Heart right ventricle (tissue), 16 donors: ENCODE measurements at regions not wholly inside any gene's neighbourhood (a gene's known extent, or its start where the extent isn't known, plus 50 kb on each side); places are given as distances from the start of the nearest gene placed in this dataset.

ENCODE experiments used
- ATAC-seq, 8 donors: fragments of 200-7000 bp; cut with Tn5 transposase; one replicate each; pipeline ENCODE4 v1.9.1; 2020; ENCODE audit warnings: mild to moderate bottlenecking in 8 of 8, moderate library complexity in 8 of 8, moderate number of reproducible peaks in 1 of 8
- DNase-seq, 2 donors: peaks; one replicate each; pipeline ENCODE4 v3.0.0-alpha.2; 2020
- H3K27ac ChIP-seq, 10 donors: fragments of 200-600 bp; sonication (generic) in 2 of 10; one replicate each; pipeline versions ENCODE4 v1.5.0 to v1.8.0; 2020 to 2022; ENCODE audit warnings: mild to moderate bottlenecking in 3 of 10
- H3K27me3 ChIP-seq, 7 donors: fragments of 200-600 bp; one replicate each; pipeline ENCODE4 v1.8.0; 2021 to 2022; ENCODE audit warnings: mild to moderate bottlenecking in 2 of 7
- H3K36me3 ChIP-seq, 9 donors: fragments of 200-600 bp; sonication (generic) in 1 of 9; one replicate each; pipeline versions ENCODE4 v1.5.0 to v1.8.0; 2020 to 2022; ENCODE audit warnings: mild to moderate bottlenecking in 2 of 9
- H3K4me1 ChIP-seq, 9 donors: fragments of 200-600 bp; sonication (generic) in 1 of 9; one replicate each; pipeline versions ENCODE4 v1.5.0 to v1.8.0; 2020 to 2022; ENCODE audit warnings: mild to moderate bottlenecking in 4 of 9
- H3K4me3 ChIP-seq, 10 donors: fragments of 200-600 bp; sonication (generic) in 2 of 10; one replicate each; pipeline versions ENCODE4 v1.5.0 to v1.8.0; 2020 to 2022; ENCODE audit warnings: mild to moderate bottlenecking in 7 of 10, moderate library complexity in 2 of 10
- H3K9me3 ChIP-seq, 11 donors: fragments of 200-600 bp in 10 of 11; sonication (generic) in 2 of 11; one replicate each; pipeline versions ENCODE4 v1.5.0 to v1.8.0; 2013 to 2022; ENCODE audit warnings: mild to moderate bottlenecking in 2 of 11, control low read depth in 1 of 11, moderate library complexity in 1 of 11
- CTCF ChIP-seq, 9 donors: fragments of 200-600 bp; sonication (generic) in 2 of 9; IDR thresholded peaks; one replicate each; pipeline versions ENCODE4 v1.5.0 to v1.8.0; 2021 to 2022; ENCODE audit warnings: antibody characterized with exemption in 9 of 9, mild to moderate bottlenecking in 5 of 9, moderate library complexity in 1 of 9
- WGBS, 2 donors: extraction: QIAGEN DNeasy Blood & Tissue Kit; methylation state at CpG; one replicate each; pipeline ENCODE4 v1.1.7; 2013; ENCODE audit warnings: inconsistent platforms in 1 of 2; 5-methylcytosine and 5-hydroxymethylcytosine counted together
- intact Hi-C, 10 donors: fragments of 100-400 bp; cut with DNase I; formaldehyde crosslinking; loops; one replicate each; pipeline versions ENCODE4 v1.11.1 to v1.14.2; 2022
- donor health status: Arrhythmogenic right ventricular cardiomyopathy.
- donor health status: ischemic (EF 13 %, LVEDD 7.1; RV severe dilation, severe dysfunction).
- donor health status: healthy with polysubstance abuse.
- donor health status: DM: no; HTN: yes; CAD: no.
- donor health status: DM: no; HTN: no; CAD: no.
- donor health status: ischemic (EF 25% LVEDD 6.9; RV normal size, moderate dysfunction).
- donor health status: ischemic (EF 25% LVEDD 5.7; RV mildly dilated, moderate dysfunction).
- donor health status: healthy.
- donor health status: DM: yes; HTN: yes; CAD: no.
- donor health status: Ischemic cardiomyopathy.
- donor health status: ischemic (EF 35%, LVEDD 5.7; RV mildly dilated, moderate dysfunction).
- donor health status: nonischemic (EF 11% LVEDD 7.7; RV severe dilation, severe dysfunction).
- donor health status: DM: yes; HTN: yes; CAD: no.
- donor health status: PGD.
- donor health status: ischemic (EF 29% LVEDD 5.4; RV normal size, mild dysfunction).
- donor health status: nonischemic (EF 23%, LVEDD 6.1; RV moderate dilation, normal function).

GRCh38 chr3:107969994-107970819 is 120.6 kb downstream of the CD47 start:
- intact Hi-C loops: no loop called here

GRCh38 chr3:107969525-107969924 is 121.3 kb downstream of the CD47 start:
- H3K27me3 ChIP-seq: no peaks in the 10 kb centered on the region
- no peak for DNase-seq
- intact Hi-C loops: no loop called here
- H3K36me3 ChIP-seq: no peaks in the 10 kb centered on the region
- H3K4me1 ChIP-seq: peaks cover 7 to 32% (median 16%) of the 10 kb centered on the region in 9 donors
- TF ChIP-seq CTCF (IDR thresholded peaks at IDR 0.05): no peak
- no peaks in the 10 kb centered on the region for H3K9me3 ChIP-seq
- H3K4me3 ChIP-seq: no peak overlapping the region
- ATAC-seq: no peak
- 97 to 98% methylated on average over 4 of the region's 4 CpGs for WGBS, 2 donors
- peak overlapping the region in 3 of 10 donors; percentile 2 to 81 (median 33) for H3K27ac ChIP-seq

More at GRCh38 chr3:107969994-107970819, 120.6 kb downstream of the CD47 start:
- no peak for TF ChIP-seq CTCF (IDR thresholded peaks at IDR 0.05)
- 39 to 43% methylated on average over 9 of the region's 9 CpGs for WGBS, 2 donors
- Histone ChIP-seq H3K27ac (peak overlapping the region in 5 of 10 donors; percentile 2 to 81 (median 26)), H3K27me3 (no peaks in the 10 kb centered on the region), H3K4me3 (no peak overlapping the region), H3K36me3 (no peaks in the 10 kb centered on the region), H3K9me3 (no peaks in the 10 kb centered on the region), H3K4me1 (peaks cover 7 to 28% (median 16%) of the 10 kb centered on the region in 9 donors)
- ATAC-seq: peak in 7 of 8 donors; percentile 29 to 86 (median 80)
- peak in 1 of 2 donors; percentile 24 for DNase-seq

- no peak for TF ChIP-seq CTCF (IDR thresholded peaks at IDR 0.05)
- ATAC-seq (no peak), DNase-seq (no peak)
- no peak overlapping the region for H3K4me3 ChIP-seq
- intact Hi-C loops: no loop called here
- H3K27ac ChIP-seq: no peak overlapping the region
- WGBS, 2 donors: 75 to 88% methylated on average over 5 of the region's 5 CpGs
- no peaks in the 10 kb centered on the region for H3K27me3 ChIP-seq
- peaks cover 7 to 33% (median 16%) of the 10 kb centered on the region in 9 donors for H3K4me1 ChIP-seq
- H3K36me3 ChIP-seq: no peaks in the 10 kb centered on the region
- no peaks in the 10 kb centered on the region for H3K9me3 ChIP-seq
Measured at GRCh38 chr3:107966276-107966675, 124.6 kb downstream of the CD47 start.

- WGBS, 2 donors: 80 to 85% methylated on average over 5 of the region's 5 CpGs
- no peaks in the 10 kb centered on the region for H3K9me3 ChIP-seq
- DNase-seq: no peak
- no peak for TF ChIP-seq CTCF (IDR thresholded peaks at IDR 0.05)
- no peaks in the 10 kb centered on the region for H3K36me3 ChIP-seq
- no peak overlapping the region for H3K4me3 ChIP-seq
- H3K27ac ChIP-seq: peak overlapping the region in 1 of 10 donors; percentile 3
- H3K27me3 ChIP-seq: no peaks in the 10 kb centered on the region
- intact Hi-C loops: no loop called here
- no peak for ATAC-seq
- H3K4me1 ChIP-seq: peaks cover under 1 to 24% (median 7%) of the 10 kb centered on the region in 9 donors
Measured at GRCh38 chr3:107965136-107965655, 125.6 kb downstream of the CD47 start.
